GM11168 (cell line): ENCODE measurements at regions not wholly inside any gene's neighbourhood (a gene's known extent, or its start where the extent isn't known, plus 50 kb on each side); places are given as distances from the start of the nearest gene placed in this dataset.
"Not testable (repeated sequence)": the region's sequence is repeated elsewhere in the genome, so short reads cannot be mapped to it uniquely, and the experiment has no call there.

Experiments
- in situ Hi-C: fragments of 300-500 bp; cut with MboI; formaldehyde crosslinking; loops from one replicate; pipeline ENCODE4 v1.12.0; 2022; ENCODE audit warnings: low sequenced_read_pairs; ENCODE audit not compliant: unreplicated experiment

- in situ Hi-C loops, result no loop called here
Measured at GRCh38 chr18:60873708-60874107, 459.5 kb upstream of the CDH20 start.

DNA sequence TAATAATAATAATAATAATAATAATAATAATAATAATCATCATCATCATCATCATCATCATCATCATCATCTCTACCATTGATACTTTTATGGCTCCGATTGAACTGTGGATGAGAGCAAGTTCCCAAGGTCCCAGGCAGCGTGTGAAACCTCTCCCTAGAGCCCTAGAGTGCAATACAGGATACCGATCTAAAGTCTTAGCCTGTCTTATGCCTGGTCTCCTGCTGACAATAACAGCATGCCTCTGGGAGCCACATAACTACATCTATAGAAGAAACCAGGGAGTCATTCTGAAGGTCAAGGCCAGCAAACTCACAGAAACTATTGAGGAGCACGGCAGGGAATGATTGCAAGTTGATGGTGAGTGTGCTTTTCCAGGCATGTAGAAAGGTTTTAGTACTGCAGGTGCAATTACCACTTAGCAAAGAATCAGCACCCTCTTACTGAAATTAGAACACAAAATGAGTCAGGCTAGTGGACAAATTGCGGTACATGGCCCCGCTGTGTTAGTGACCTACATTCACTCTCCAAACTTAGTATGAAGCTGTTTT, 457.2 kb upstream of the CDH20 start:
- in situ Hi-C loops, result no loop called here

GRCh38 chr18:60880184-60880583, 453.0 kb upstream of the CDH20 start:
- in situ Hi-C loops, result no loop called here

DNA sequence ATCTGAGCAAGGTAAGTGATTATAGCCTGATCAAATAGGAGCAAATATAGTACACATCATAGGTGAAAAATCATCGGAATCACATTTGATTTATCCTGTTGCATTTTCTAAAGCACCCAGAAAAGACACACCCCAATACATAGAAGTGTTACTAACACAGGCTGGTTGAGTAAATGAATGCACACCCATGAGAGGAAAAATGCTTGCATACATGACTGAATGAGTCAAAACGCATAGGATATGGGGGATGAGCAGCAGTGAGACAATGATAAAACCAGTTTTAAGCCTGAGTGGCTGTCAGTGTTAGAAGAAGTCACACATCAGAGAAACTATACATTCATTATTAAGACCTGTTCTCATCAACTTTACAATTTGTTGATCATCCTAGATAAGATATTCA, 449.6 kb upstream of the CDH20 start:
- in situ Hi-C loops, result no loop called here

GRCh38 chr18:60888071-60888624, 445.1 kb upstream of the CDH20 start:
- in situ Hi-C loops, result no loop called here

DNA sequence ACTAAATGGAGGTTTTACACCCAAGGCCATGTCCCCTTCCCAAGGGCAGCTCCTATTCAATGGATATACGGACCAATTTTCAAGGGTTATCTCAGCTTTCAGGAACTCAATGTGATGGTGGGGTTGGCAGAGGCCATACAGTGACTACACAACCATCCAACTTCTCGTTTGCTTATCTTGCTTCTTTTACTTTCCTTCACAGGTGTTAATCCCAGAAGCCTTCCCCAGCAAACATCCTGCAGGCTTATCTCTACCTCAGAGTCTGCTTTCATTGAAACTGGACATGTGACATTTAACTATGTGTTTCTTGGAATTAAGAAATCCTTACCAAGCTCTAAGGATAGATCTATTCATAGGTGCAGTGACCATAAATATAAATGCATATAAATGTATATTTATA, 443.8 kb upstream of the CDH20 start:
- in situ Hi-C loops, result no loop called here

DNA sequence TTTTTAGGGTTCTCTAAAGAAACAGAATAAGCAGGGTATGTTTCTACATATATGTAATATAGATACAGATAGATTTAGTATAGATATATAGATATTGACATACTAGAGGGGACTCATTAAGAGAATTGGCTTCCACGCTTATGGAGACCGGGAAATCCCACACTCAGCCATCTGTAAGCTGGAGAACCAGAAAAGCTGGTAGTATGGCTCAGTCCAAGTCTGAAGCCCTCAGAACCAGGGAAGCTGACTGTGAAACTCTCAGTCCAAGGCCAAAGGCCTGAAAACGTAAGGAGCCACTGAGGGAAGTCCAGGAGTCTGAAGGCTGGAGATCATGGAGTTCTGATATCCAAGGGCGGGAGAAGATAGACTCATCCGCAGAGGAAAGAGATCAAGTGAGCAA, 441.3 kb upstream of the CDH20 start:
- in situ Hi-C loops, result no loop called here

- in situ Hi-C loops, result no loop called here
Measured at GRCh38 chr18:60892441-60892840, 440.8 kb upstream of the CDH20 start.

DNA sequence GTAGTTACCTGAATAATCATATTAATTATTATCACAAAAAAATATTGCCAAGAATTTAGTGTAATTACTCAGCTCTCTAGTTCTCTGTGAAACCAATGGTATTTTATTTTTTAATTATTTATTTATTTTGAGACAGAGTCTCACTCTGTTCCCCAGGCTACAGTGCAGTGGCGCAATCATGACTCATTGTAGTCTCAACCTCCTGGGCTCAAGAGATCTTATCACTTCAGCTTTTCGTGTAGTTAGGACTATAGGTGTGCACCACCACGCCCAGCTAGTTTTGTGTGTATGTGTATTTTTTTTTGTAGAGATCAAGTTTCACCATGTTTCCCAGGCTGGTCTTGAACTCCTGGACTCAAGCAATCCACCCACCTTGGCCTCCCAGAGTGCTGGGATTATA, 440.4 kb upstream of the CDH20 start:
- in situ Hi-C loops, result no loop called here

DNA sequence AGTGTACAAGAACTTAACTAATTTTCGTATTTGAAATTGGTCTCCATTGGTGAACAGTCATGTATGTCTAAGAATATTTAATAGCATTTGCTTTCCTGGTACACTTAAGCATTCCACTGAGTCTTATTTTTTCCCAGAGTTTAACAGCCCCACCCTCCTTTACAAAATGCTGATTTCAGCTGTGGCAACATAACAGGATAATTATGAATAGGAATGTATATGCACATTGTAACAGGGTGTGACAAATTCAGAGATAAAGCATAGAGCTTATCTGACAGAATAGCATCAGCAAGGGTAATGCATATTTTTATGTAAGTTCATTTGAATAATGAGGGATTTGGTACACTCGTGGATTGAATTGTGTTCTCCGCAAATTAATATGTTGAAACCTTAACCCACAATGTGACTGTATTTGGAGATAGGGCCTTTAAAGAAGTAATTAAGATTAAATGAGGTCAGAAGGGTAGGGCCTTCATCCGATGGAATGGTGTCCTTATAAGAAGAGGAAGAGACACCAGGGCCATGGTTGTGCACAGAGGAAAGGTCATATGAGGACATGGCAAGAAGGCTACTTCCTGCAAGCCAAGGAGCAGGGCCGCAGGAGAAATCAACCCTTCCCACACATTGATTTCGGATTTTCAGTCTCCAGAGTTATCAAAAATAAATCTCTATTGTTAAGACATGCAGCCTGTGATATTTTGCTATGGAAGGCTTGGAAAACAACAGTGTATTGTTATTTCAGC, 439.7 kb upstream of the CDH20 start:
- in situ Hi-C loops, result no loop called here

DNA sequence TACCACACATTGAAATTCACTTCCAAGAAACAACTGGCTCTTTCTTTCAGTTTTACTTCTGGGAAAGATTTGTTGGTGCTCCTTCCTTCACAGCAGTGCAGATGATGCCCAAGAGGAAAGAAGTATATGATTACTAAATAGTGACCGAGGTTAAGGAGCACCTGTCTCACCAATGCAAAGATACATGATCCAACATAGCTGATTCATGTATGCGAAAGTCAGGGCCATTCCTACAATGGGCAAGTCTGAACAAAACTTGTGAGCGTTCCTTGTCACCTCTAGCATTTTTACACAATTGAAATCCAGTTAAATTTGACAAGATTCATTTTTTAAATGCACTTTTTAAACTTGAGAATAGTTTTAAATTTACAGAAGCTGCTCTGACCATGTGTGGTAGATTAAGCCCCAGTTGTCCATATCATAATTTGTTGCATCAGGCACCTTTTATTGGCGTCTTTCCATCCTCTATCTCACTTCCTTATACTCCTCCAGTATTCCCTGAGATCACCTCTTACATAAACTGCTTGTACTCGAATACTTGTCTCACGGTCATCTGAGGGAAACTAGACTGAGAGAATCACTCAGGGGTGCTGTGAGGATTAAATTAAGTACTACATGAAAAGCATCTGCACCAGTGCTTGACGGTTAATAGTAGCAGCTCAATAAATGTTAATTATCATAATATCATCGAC, 438.8 kb upstream of the CDH20 start:
- in situ Hi-C loops, result no loop called here

DNA sequence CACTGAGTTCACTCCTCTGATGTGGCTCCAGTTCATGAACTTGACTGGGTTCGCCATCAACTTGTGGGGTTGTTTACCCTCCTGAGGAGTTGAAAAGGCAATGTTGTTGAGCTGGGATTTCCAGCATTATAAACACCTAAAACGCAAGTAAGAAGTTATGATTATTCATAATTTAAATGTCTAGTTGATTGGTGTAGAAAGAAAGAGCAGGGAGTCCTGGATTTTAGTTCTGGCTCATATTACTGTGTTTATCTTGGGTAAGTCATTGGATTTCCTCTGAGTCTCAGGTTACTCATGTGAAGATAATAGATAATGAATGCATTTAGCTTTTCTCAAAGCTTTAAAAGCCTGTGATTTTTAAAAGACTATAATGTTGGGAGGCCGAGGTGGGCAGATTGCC, 438.0 kb upstream of the CDH20 start:
- in situ Hi-C loops, result no loop called here

GRCh38 chr18:60898111-60898510, 435.1 kb upstream of the CDH20 start:
- in situ Hi-C loops, result no loop called here

- in situ Hi-C loops, result no loop called here
Measured at GRCh38 chr18:60905699-60906098, 427.5 kb upstream of the CDH20 start.

- in situ Hi-C loops, result no loop called here
Measured at GRCh38 chr18:60910534-60910933, 422.7 kb upstream of the CDH20 start.

DNA sequence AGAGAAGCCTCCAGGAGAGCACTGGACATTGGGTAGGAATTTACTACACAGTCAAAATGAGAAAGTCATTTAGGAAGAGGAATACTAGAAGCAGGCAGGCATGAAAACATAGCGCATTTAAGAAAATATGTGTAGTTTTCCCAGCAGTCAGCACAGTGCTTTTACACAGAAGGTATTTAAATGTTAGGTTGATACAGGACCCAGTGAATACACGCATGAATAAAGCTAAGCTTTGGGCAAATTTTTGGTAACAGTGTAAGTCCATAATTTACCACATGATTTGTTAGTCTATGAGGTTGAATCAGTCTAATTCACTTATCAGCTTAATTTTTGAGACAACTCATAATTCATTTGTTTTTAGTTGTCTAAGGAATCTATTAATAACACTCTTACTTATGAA, 421.7 kb upstream of the CDH20 start:
- in situ Hi-C loops, result no loop called here

- in situ Hi-C loops, result no loop called here
Measured at GRCh38 chr18:60915160-60915559, 418.1 kb upstream of the CDH20 start.

- in situ Hi-C loops, result not testable (repeated sequence)
Measured at GRCh38 chr18:60918862-60919261, 414.4 kb upstream of the CDH20 start.

- in situ Hi-C loops, result no loop called here
Measured at GRCh38 chr18:60925892-60926291, 407.3 kb upstream of the CDH20 start.

GRCh38 chr18:60929966-60930365, 403.3 kb upstream of the CDH20 start:
- in situ Hi-C loops, result no loop called here
